ENCODE measurements at regions not wholly inside any gene's neighbourhood (a gene's known extent, or its start where the extent isn't known, plus 50 kb on each side); places are given as distances from the start of the nearest gene placed in this dataset.
A peak's percentile ranks its signal among the peaks of the same experiment; 100 is the strongest.

- no peaks in the 10 kb centered on the region for H3K9me3 ChIP-seq (ENCODE audit: low read depth, low read length)
- H3K27me3 ChIP-seq (ENCODE audit: insufficient read depth, low read length): no peaks in the 10 kb centered on the region
- no peaks in the 10 kb centered on the region for H4K20me1 ChIP-seq (ENCODE audit: insufficient read depth, low read length)
- H3K4me3 ChIP-seq (ENCODE audit: insufficient read depth, low read length): no peak overlapping the region
- no peak overlapping the region for H3K4me2 ChIP-seq (ENCODE audit: insufficient read depth, low read length)
- no peak for TF ChIP-seq CTCF (IDR thresholded peaks at IDR 0.05; ENCODE audit: extremely low read depth, low read depth, low read length)
- peaks cover 30% of the 10 kb centered on the region for H3K4me1 ChIP-seq (ENCODE audit: insufficient read depth, low read length)
- H3K36me3 ChIP-seq (ENCODE audit: insufficient read depth, low read length): no peaks in the 10 kb centered on the region
- no peak overlapping the region for H3K27ac ChIP-seq (ENCODE audit: low read depth, low read length)
- no peaks in the 10 kb centered on the region for H3K79me2 ChIP-seq (ENCODE audit: insufficient read depth, low read length)
- H2AFZ ChIP-seq (ENCODE audit: low read length): peak overlapping the region; percentile 4
- peak; percentile 31 for DNase-seq (ENCODE audit: insufficient read length, low spot score, missing footprints)
Measured at GRCh38 chr3:177615015-177615414, 417.7 kb upstream of the TBL1XR1 start.

- H3K4me2 ChIP-seq (ENCODE audit: insufficient read depth, low read length): peak overlapping the region; percentile 40
- TF ChIP-seq CTCF (IDR thresholded peaks at IDR 0.05; ENCODE audit: extremely low read depth, low read depth, low read length): no peak
- H3K9me3 ChIP-seq (ENCODE audit: low read depth, low read length): no peaks in the 10 kb centered on the region
- peaks cover 30% of the 10 kb centered on the region for H3K4me1 ChIP-seq (ENCODE audit: insufficient read depth, low read length)
- H3K27me3 ChIP-seq (ENCODE audit: insufficient read depth, low read length): no peaks in the 10 kb centered on the region
- peak overlapping the region; percentile 70 for H2AFZ ChIP-seq (ENCODE audit: low read length)
- H4K20me1 ChIP-seq (ENCODE audit: insufficient read depth, low read length): no peaks in the 10 kb centered on the region
- H3K79me2 ChIP-seq (ENCODE audit: insufficient read depth, low read length): no peaks in the 10 kb centered on the region
- H3K27ac ChIP-seq (ENCODE audit: low read depth, low read length): peak overlapping the region; percentile 64
- DNase-seq (ENCODE audit: insufficient read length, low spot score, missing footprints): peak; percentile 72
- H3K4me3 ChIP-seq (ENCODE audit: insufficient read depth, low read length): no peak overlapping the region
- H3K36me3 ChIP-seq (ENCODE audit: insufficient read depth, low read length): no peaks in the 10 kb centered on the region
Measured at GRCh38 chr3:177618873-177619733, 421.8 kb upstream of the TBL1XR1 start.

- no peak overlapping the region for H2AFZ ChIP-seq (ENCODE audit: low read length)
Measured at GRCh38 chr3:177620073-177620472, 422.8 kb upstream of the TBL1XR1 start.

More at GRCh38 chr3:177620073-177620472, 422.8 kb upstream of the TBL1XR1 start:
- Histone ChIP-seq H3K4me1 (ENCODE audit: insufficient read depth, low read length) (peaks cover 30% of the 10 kb centered on the region), H3K9me3 (ENCODE audit: low read depth, low read length) (no peaks in the 10 kb centered on the region), H3K4me3 (ENCODE audit: insufficient read depth, low read length) (no peak overlapping the region), H3K36me3 (ENCODE audit: insufficient read depth, low read length) (no peaks in the 10 kb centered on the region), H3K27me3 (ENCODE audit: insufficient read depth, low read length) (no peaks in the 10 kb centered on the region), H3K27ac (ENCODE audit: low read depth, low read length) (no peak overlapping the region), H4K20me1 (ENCODE audit: insufficient read depth, low read length) (no peaks in the 10 kb centered on the region), H3K79me2 (ENCODE audit: insufficient read depth, low read length) (no peaks in the 10 kb centered on the region), H3K4me2 (ENCODE audit: insufficient read depth, low read length) (no peak overlapping the region)
- TF ChIP-seq CTCF (IDR thresholded peaks at IDR 0.05; ENCODE audit: extremely low read depth, low read depth, low read length): no peak
- DNase-seq (ENCODE audit: insufficient read length, low spot score, missing footprints): no peak

Measured in osteoblast (primary cell).